ENCODE measurements at regions not wholly inside any gene's neighbourhood (a gene's known extent, or its start where the extent isn't known, plus 50 kb on each side); places are given as distances from the start of the nearest gene placed in this dataset.
A peak's percentile ranks its signal among the peaks of the same experiment; 100 is the strongest.
"Not testable (repeated sequence)": the region's sequence is repeated elsewhere in the genome, so short reads cannot be mapped to it uniquely, and the experiment has no call there.

DNA sequence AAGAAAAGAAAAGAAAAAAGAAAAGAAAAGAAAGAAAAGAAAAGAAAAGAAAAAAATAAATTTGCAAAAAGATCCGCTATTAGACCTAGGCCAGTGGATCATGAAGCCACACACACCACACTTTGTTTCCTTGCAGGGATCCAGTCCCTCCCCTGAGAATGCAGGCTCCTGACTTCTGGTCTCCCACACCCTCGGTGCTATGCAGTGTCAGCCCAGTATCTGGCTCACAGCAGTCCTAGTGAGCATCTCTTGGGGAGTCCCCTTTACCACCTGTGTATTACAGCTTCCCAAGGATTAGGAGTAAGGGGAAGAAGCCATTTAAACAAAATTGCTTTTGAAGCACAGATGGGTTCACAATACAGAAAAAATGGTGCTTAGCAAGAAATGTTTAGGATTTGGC, 174.1 kb upstream of the IRF2BP2 start:
- intact Hi-C loops (cut with DNase I): not testable (repeated sequence)

DNA sequence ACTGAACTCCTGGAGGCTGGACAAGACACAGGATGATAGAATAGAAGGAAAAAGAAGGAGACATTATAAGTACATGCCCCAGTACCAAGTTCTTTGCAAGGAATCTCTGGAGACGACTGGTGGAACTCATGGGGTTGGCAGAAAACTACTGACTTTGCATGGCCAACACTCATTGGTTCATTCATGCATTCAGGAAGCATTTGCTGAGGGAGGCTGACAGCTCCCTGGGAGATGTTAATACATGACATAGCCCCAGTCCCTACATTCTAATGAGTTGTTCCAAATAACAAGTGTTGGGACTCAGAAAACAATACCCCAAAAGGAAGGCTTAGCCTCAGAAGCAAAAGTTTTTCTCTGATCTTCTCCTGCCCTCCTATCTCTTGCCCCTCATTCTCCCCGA, 172.8 kb upstream of the IRF2BP2 start:
- no peak for DNase-seq
- TF ChIP-seq, protein P1, sequence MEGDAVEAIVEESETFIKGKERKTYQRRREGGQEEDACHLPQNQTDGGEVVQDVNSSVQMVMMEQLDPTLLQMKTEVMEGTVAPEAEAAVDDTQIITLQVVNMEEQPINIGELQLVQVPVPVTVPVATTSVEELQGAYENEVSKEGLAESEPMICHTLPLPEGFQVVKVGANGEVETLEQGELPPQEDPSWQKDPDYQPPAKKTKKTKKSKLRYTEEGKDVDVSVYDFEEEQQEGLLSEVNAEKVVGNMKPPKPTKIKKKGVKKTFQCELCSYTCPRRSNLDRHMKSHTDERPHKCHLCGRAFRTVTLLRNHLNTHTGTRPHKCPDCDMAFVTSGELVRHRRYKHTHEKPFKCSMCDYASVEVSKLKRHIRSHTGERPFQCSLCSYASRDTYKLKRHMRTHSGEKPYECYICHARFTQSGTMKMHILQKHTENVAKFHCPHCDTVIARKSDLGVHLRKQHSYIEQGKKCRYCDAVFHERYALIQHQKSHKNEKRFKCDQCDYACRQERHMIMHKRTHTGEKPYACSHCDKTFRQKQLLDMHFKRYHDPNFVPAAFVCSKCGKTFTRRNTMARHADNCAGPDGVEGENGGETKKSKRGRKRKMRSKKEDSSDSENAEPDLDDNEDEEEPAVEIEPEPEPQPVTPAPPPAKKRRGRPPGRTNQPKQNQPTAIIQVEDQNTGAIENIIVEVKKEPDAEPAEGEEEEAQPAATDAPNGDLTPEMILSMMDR (IDR thresholded peaks at IDR 0.05): no peak
- no peaks in the 10 kb centered on the region for H3K9me3 ChIP-seq
- H3K4me3 ChIP-seq: no peak overlapping the region
- no peaks in the 10 kb centered on the region for H3K36me3 ChIP-seq
- ATAC-seq: no peak
- intact Hi-C loops (cut with DNase I): no loop called here
- H3K27ac ChIP-seq: no peak overlapping the region
- H3K4me1 ChIP-seq: no peaks in the 10 kb centered on the region
- no peaks in the 10 kb centered on the region for H3K27me3 ChIP-seq

More for the DNA sequence above, 174.1 kb upstream of the IRF2BP2 start:
- not testable (repeated sequence) for DNase-seq, H3K36me3 ChIP-seq, H3K9me3 ChIP-seq, H3K4me1 ChIP-seq, H3K27me3 ChIP-seq, H3K27ac ChIP-seq, ATAC-seq, H3K4me3 ChIP-seq

DNA sequence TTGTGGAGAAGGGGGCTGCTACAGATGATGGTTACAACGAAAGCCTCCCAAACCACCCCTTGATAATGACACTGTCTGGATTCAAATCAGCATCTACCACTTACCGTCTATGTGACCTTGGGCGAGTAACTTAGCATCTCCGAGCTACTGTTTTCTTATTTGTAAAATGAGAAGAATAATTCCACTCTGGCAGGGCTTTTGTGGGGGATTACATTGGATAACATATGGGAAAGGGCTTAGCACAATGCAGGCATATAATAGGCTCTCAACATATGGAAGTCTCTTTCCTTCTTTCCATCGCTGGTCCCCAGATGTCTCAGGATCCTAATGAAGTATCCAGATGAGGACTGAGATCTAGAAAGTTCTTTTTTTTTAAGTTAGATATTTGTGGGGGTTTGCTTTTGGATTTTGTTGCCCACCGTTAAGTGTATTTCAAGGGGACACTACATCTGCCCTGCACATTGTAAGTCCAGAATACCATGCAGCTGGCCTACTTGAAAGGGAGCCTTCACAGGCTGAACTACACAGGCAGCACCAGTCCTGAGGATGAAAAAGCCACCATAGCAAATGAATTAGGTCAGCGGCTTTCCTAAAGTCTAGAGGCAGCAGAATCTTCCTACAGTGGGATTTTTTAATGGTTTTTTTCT, 172.2 kb upstream of the IRF2BP2 start:
- TF ChIP-seq, protein P1 (IDR thresholded peaks at IDR 0.05): no peak
- H3K9me3 ChIP-seq: no peaks in the 10 kb centered on the region
- H3K4me1 ChIP-seq: no peaks in the 10 kb centered on the region
- H3K27me3 ChIP-seq: no peaks in the 10 kb centered on the region
- H3K4me3 ChIP-seq: no peak overlapping the region
- no peaks in the 10 kb centered on the region for H3K36me3 ChIP-seq
- intact Hi-C loops (cut with DNase I): no loop called here
- DNase-seq (no peak), ATAC-seq (no peak)
- H3K27ac ChIP-seq: no peak overlapping the region

DNA sequence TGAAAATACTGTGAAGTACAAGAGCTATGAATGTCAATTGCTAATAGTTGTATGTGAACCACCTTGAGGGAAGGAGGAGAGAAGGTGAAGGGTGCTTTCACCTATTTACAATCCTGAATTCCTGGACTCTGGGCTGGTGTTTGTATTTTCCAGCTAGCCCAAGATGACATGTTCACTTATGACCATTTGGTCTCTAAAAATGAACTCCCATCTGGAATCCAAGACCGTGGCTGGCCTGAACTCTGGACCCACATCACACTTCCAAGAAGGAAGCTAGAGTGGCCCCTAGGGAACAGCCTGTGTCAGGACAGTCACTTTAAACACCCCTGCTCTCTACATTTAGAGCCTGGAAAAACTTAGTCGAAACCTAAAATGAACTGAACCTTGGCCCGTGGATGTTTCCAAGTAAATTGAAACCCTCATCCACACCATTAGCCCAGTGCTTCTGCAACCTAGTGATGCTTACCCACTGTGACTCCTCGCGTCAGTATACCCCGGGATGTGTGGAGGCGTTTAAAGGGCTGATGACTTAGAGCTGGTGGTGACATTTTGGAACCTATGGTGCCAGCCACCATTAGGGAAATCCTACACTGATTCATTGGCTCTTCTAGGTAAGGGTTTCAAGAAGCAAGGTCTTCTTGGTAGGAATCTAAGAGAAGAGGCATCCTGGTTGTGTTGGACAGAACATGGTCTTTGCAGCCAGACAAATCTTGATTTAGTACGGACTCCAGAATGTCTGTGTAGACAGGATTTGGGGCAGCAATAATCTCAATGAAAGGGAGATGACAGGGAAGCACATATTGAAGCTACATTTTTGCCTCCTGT, 171.5 kb upstream of the IRF2BP2 start:
- no peak overlapping the region for H3K27ac ChIP-seq
- TF ChIP-seq, protein P1 (IDR thresholded peaks at IDR 0.05): no peak
- H3K4me3 ChIP-seq: no peak overlapping the region
- H3K27me3 ChIP-seq: no peaks in the 10 kb centered on the region
- ATAC-seq: peak; percentile 4
- no peaks in the 10 kb centered on the region for H3K4me1 ChIP-seq
- DNase-seq: no peak
- no peaks in the 10 kb centered on the region for H3K36me3 ChIP-seq
- intact Hi-C loops (cut with DNase I): no loop called here
- H3K9me3 ChIP-seq: no peaks in the 10 kb centered on the region

DNA sequence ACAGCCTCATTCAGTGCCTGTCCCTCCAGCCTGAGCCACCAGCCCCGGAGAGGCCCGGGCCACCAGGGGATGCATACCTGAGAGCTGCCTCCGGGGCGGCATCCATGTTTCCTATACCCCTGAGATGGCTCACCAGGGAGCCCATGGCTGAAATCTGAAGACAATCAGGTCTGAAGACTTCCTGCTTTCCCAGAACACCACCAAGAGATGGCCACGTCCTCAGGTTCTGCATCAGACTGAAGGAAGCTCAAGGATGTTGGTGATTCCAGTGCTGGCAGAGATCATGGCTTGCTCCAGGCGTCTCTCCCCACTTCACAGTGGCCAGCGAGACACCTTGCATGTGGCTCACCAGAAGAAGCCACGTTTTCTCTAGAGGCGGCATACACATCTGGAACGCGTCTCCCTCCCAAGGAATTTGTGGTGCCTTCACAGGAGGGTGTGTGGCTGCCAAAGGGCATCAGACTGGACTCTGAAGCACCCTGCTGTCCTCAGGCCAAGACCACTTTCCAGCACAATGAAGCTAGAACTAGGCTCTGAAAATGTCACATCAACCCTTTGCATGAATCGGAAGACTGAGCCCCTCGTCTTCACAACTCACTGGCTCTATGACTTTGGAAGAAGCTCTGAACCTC, 170.7 kb upstream of the IRF2BP2 start:
- ATAC-seq: no peak
- no peaks in the 10 kb centered on the region for H3K27me3 ChIP-seq

More for the DNA sequence above, 170.7 kb upstream of the IRF2BP2 start:
- TF ChIP-seq, protein P1 (IDR thresholded peaks at IDR 0.05): no peak
- no peaks in the 10 kb centered on the region for H3K9me3 ChIP-seq
- no peaks in the 10 kb centered on the region for H3K36me3 ChIP-seq
- H3K4me1 ChIP-seq: no peaks in the 10 kb centered on the region
- H3K27ac ChIP-seq: no peak overlapping the region
- no peak for DNase-seq
- intact Hi-C loops (cut with DNase I): no loop called here
- no peak overlapping the region for H3K4me3 ChIP-seq
